NCI-H345 (cell line): ENCODE measurements at regions not wholly inside any gene's neighbourhood (a gene's known extent, or its start where the extent isn't known, plus 50 kb on each side); places are given as distances from the start of the nearest gene placed in this dataset.
A peak's percentile ranks its signal among the peaks of the same experiment; 100 is the strongest.

Experiments used
- DNase-seq: peaks from one replicate; lab custom pipeline; 2025; lab: John Stamatoyannopoulos, UW

DNA sequence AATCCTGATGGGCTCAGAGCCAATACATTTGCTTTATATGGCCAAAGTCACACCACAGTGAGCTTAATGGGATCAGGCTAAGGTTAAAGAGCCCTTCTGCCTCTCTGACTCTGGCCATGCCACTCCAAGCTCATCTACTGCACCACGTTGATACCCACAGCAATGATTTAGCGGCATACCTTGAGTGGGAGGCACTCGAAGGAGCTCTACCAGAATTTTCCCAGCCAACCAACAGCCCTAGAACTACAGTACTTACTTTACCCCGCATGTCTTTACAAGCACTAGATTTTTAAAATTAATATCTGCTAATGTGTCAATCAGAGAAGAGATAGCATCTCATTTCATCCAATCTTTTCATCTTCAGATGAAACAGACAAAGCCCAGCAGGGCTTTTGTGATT is 300.5 kb downstream of the GRIN2B start:
- DNase-seq = no peak

DNA sequence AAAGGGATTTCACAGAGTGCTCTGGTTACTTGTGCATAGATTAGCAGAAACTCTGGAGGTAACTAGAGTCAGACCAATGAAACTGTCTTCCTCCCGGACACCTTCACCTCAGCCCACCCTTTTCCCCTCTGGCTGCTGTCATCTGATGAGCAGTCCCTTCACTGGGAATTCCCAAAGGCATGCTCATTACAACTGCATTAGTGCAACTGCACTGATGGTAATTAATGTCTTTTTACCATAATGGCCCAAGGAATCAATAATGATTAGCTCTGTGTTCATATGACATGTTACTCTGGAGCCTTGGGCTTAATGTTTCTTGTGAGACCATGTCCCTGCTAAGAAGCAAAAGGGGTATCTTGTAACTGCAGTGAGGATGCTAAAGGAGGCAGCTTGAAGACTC is 304.5 kb downstream of the GRIN2B start:
- no peak for DNase-seq

GRCh38 chr12:13670285-13670866 is 311.0 kb downstream of the GRIN2B start:
- no peak for DNase-seq

DNA sequence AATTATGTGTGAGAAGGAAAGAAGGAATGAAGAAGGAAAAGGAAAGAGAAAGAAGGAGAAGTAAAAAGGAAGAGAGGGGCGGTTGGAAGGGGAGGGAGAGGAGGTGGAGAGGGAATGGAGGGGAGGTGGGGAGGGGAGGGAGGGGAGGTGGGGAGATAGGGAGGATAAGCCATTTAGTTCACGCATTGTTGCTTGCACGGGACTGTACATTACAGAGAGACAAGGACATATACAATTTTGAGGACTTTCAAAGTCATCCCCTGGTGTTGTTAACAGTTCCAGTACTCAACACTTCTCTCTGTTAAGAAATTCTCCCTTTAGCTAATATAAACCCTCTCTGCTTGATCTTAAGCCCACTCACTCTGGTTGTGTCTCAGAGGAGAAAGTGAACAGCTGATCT is 312.5 kb downstream of the GRIN2B start:
- no peak for DNase-seq

- DNase-seq = no peak
Observed at GRCh38 chr12:13666806-13667205, 314.6 kb downstream of the GRIN2B start.

DNA sequence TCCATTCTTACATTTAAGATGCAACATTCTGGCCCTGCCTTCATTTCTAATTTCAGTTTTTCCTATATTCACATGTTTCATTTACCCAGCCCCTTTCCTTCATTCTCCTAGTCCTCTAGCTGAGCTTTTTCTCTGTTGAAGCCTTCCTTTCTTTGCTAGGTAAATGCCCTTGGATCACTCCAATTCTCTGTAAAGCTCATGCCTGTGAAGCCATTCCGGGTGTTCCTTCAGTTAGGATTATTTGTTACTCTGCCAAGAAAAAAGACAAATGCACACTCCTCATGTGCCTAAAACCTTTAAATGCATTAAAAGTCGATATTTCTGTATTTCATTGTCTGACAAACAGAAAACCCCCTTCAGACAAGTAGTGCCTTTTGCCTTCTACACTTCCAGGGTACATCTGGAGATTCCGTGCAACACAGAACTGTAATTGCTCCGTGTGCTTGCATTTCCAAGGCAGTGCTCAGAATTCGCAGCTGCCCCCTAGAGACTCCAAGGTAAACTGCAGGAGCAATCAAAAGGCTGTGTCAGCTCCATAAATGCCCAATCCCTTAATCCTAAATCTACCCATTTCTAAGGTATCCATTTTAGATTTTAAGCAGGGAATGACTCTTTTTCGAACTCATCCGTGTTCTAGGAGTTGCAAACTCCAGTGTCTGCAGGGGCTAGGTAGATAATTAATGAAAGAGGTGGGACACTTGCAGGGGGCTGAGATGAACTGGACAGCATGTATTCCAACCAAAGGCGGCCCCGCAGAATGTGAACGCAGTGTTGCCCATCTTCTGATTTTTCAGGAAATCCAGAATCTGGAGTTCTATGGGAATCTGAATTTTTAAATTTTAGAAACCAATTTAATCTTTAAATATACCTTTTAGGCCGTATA is 320.2 kb downstream of the GRIN2B start:
- DNase-seq = peak; percentile 67

GRCh38 chr12:13654456-13654855 is 326.9 kb downstream of the GRIN2B start:
- no peak for DNase-seq

DNA sequence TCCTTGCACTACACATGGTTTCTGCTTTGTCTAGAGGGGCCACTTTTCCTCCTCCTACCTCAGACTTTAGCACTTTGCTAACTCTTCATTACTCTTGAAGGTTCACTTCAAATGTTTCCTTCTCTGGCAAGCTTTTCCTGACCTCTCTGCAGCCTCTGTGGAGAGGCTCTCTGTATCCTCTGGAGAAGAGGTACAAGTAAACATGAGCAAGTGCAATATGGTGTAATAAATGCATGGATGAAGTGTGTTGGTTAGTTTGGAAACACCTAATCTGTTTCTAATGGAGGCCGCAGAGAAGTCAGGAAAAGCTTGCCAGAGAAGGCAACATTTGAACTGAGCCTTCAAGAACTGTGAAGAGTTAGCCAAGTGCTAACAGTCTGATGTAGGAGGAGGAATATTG is 329.3 kb downstream of the GRIN2B start:
- DNase-seq = no peak

- no peak for DNase-seq
Observed at GRCh38 chr12:13635709-13636108, 345.7 kb downstream of the GRIN2B start.

DNA sequence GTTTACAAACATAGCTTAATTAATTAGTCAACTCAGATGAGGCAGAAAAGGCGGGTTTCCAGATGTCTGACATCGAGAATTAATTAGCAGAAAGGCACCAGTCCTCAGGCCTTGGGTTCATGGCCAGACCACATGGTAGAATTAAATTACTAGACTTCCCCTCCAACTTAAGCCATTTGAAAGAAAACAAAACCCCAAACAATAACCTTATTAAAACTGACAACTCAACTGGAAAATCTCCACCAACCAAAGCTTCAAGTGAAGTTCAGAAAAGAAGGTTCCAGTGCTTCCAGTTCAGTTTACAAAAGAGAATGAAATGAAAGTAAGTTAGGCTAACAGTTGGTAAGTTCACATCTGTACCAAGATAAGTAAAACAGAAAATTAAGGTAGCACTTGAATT is 349.5 kb downstream of the GRIN2B start:
- DNase-seq = no peak

DNA sequence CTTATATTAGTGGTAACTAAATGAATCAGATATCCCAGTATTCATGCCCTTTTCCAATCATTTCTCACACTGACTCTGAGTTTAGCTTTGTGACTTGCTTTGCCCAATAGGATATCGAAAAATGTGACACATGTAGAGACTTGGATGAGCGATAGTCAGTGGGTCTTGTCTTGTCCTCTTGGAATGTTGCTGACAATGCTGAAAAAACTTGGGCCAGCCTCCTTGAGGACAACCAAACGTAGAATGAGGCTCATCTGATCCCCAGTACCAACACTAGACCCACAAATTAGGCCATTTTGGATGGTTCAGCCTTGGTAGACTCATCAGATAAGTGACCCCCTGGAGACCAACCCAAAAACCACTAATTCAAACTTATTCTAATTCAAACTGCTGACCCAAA is 351.0 kb downstream of the GRIN2B start:
- no peak for DNase-seq

GRCh38 chr12:13628067-13628466 is 353.3 kb downstream of the GRIN2B start:
- no peak for DNase-seq

- no peak for DNase-seq
Observed at GRCh38 chr12:13627536-13627935, 353.9 kb downstream of the GRIN2B start.

DNA sequence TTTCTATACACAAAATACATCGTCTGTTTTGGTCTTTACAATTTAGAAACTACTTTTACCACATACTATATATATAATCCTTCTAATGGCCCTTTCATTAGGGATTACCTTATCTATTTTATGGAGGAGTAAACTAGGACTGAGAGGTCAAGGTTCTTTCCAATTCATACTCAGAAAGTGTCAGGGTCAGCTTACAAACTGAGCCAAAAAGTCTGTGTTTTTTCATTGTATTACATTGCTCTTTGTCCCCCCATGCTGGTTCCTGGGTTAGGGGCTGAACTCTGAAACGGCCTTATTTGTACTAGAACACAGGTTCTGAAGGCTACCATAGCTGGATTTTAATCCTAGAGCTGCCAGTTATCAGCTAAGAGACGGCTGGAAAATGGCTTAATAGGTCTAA is 368.1 kb downstream of the GRIN2B start:
- DNase-seq = no peak

- peak; percentile 16 for DNase-seq
Observed at GRCh38 chr12:13609894-13610679, 371.3 kb downstream of the GRIN2B start.

DNA sequence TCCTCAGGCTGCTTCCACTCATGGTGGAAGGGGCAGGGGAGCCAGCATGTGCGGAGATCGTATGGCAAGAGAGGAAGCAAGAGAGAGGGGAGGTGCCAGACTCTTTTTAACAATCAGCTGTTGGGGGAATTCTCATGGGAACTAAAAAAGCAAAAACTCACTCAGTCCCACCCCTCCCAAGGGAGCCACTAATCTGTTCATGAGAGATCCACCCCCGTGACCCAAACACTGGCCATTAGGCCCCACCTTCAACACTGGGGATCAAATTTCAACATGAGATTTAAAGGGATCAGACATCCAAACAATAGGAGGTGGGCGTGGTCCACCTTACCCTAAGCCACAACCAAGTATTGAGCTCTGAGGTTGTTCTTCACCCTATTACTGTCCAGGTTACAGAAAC is 375.1 kb downstream of the GRIN2B start:
- DNase-seq = no peak

DNA sequence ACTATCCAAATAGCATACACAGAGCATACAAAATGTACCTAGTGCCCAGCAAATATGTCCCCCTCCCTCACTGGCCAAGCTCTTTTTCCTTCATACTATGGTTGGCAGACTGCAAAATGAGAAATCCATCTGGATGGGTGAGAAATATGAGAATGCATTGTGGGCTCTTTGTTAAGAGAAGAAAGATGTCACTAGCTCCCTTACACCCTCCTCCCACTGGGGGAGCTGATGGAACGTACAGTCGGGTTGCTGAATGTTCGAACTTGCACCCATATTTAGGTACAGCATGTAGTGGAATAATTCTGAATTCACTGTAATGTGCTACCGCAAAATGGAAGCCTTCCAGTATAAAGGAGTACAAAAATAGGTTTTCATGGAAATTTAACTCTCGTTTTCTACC is 377.4 kb downstream of the GRIN2B start:
- no peak for DNase-seq

DNA sequence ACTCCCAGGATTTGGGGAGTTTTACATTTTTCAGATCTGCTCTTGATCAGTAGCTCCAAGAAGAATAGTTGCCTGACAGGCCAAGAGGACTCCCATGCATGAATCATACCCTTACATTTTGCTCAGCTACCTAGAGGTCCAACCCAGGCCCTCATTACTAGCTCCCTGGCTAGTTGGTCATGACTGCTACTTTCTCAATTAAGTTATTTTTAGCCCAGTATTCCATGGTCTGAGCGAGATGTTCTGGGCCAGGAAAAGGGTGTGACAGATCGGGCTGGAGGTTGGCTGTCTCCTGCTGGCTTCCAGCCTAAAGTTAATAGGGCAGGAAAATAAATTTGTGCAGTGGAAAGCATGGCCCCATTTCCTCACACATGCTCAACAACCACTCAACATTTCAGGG is 379.2 kb downstream of the GRIN2B start:
- DNase-seq = no peak

GRCh38 chr12:13599176-13599575 is 382.2 kb downstream of the GRIN2B start:
- no peak for DNase-seq

DNA sequence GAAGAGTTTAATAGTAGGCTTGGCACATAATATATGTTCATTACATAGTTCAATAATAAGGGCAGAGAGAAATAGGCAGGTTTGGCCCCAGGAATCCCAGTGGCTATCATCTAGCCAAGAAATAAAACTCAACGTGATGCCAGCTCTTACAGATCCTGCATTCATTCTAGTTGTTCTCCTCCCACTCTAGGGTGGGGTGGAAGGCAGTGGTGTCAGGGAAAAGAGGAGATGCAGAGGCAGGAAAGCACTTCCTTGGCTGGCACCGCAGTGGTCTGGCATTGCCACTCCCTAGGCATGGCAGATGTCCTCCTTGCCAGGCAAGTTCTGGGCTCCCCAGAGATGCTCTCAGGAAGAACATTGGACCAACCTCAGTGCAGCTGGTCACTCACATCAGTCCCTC is 383.6 kb downstream of the GRIN2B start:
- no peak for DNase-seq

- DNase-seq = no peak
Observed at GRCh38 chr12:13597166-13597565, 384.2 kb downstream of the GRIN2B start.

GRCh38 chr12:13596714-13597113 is 384.7 kb downstream of the GRIN2B start:
- DNase-seq = no peak
